ENCODE measurements at regions not wholly inside any gene's neighbourhood (a gene's known extent, or its start where the extent isn't known, plus 50 kb on each side); places are given as distances from the start of the nearest gene placed in this dataset.

- intact Hi-C loops (cut with micrococcal nuclease): no loop called here
These were observed 145.5 kb downstream of the ACKR3 start for GRCh38 chr2:236715077-236715476.

- intact Hi-C loops (cut with micrococcal nuclease): no loop called here
These were observed 145.9 kb downstream of the ACKR3 start for GRCh38 chr2:236715491-236715961.

- intact Hi-C loops (cut with micrococcal nuclease): no loop called here
These were observed 147.5 kb downstream of the ACKR3 start for GRCh38 chr2:236717120-236717519.

GRCh38 chr2:236717729-236718128 is 148.1 kb downstream of the ACKR3 start:
- intact Hi-C loops (cut with micrococcal nuclease): no loop called here

- intact Hi-C loops (cut with micrococcal nuclease): no loop called here
These were observed 148.8 kb downstream of the ACKR3 start for GRCh38 chr2:236718207-236718992.

- intact Hi-C loops (cut with micrococcal nuclease): no loop called here
These were observed 149.6 kb downstream of the ACKR3 start for GRCh38 chr2:236719192-236719635.

GRCh38 chr2:236720974-236721540 is 151.4 kb downstream of the ACKR3 start:
- intact Hi-C loops (cut with micrococcal nuclease): no loop called here

- intact Hi-C loops (cut with micrococcal nuclease): no loop called here
These were observed 154.6 kb downstream of the ACKR3 start for GRCh38 chr2:236724200-236724599.

- intact Hi-C loops (cut with micrococcal nuclease): no loop called here
These were observed 157.3 kb downstream of the ACKR3 start for GRCh38 chr2:236726701-236727450.

- intact Hi-C loops (cut with micrococcal nuclease): no loop called here
These were observed 159.5 kb downstream of the ACKR3 start for GRCh38 chr2:236728916-236729670.

- intact Hi-C loops (cut with micrococcal nuclease): no loop called here
These were observed 160.8 kb downstream of the ACKR3 start for GRCh38 chr2:236730393-236730792.

- intact Hi-C loops (cut with micrococcal nuclease): no loop called here
These were observed 162.3 kb downstream of the ACKR3 start for GRCh38 chr2:236731767-236732580.

- intact Hi-C loops (cut with micrococcal nuclease): no loop called here
These were observed 163.5 kb downstream of the ACKR3 start for GRCh38 chr2:236733156-236733555.

GRCh38 chr2:236735825-236736238 is 166.2 kb downstream of the ACKR3 start:
- intact Hi-C loops (cut with micrococcal nuclease): no loop called here

GRCh38 chr2:236738030-236738429 is 168.4 kb downstream of the ACKR3 start:
- intact Hi-C loops (cut with micrococcal nuclease): no loop called here

- intact Hi-C loops (cut with micrococcal nuclease): no loop called here
These were observed 169.3 kb downstream of the ACKR3 start for GRCh38 chr2:236738896-236739295.

- intact Hi-C loops (cut with micrococcal nuclease): no loop called here
These were observed 170.0 kb downstream of the ACKR3 start for GRCh38 chr2:236739663-236740062.

GRCh38 chr2:236740506-236740905 is 170.9 kb downstream of the ACKR3 start:
- intact Hi-C loops (cut with micrococcal nuclease): no loop called here

GRCh38 chr2:236743039-236743920 is 173.7 kb downstream of the ACKR3 start:
- intact Hi-C loops (cut with micrococcal nuclease): no loop called here

GRCh38 chr2:236743921-236744280 is 174.3 kb downstream of the ACKR3 start:
- intact Hi-C loops (cut with micrococcal nuclease): no loop called here
